Progenitor cell of endocrine pancreas (in vitro differentiated cells): ENCODE measurements at regions not wholly inside any gene's neighbourhood (a gene's known extent, or its start where the extent isn't known, plus 50 kb on each side); places are given as distances from the start of the nearest gene placed in this dataset.

Source experiments
- DNase-seq: peaks from one replicate; pipeline ENCODE4 v3.0.0; 2021; ENCODE audit warnings: low spot score; ENCODE audit not compliant: unreplicated experiment
- H3K27ac Mint-ChIP-seq: 2 replicates; pipeline ENCODE4 v1.8.0; 2021; ENCODE audit warnings: mild to moderate bottlenecking, moderate library complexity, mixed read lengths
- H3K27me3 Mint-ChIP-seq: 2 replicates; pipeline ENCODE4 v1.8.0; 2021; ENCODE audit warnings: mixed read lengths
- H3K36me3 Mint-ChIP-seq: 2 replicates; pipeline ENCODE4 v1.8.0; 2022; ENCODE audit warnings: mixed read lengths; ENCODE audit not compliant: insufficient read depth
- H3K4me1 Mint-ChIP-seq: 2 replicates; pipeline ENCODE4 v1.8.0; 2021; ENCODE audit warnings: low read depth, mixed read lengths
- H3K4me3 Mint-ChIP-seq: 2 replicates; pipeline ENCODE4 v1.8.0; 2021; ENCODE audit warnings: low read depth, mild to moderate bottlenecking, moderate library complexity, mixed read lengths
- H3K9me3 Mint-ChIP-seq: 2 replicates; pipeline ENCODE4 v1.8.0; 2021; ENCODE audit warnings: low read depth, mixed read lengths
- TF ChIP-seq, protein P1 (sequence below): fragments of 200-600 bp; sonication (generic); IDR thresholded peaks from one replicate; pipeline ENCODE4 v1.5.0; 2021; ENCODE audit warnings: antibody characterized with exemption, mild to moderate bottlenecking; ENCODE audit not compliant: unreplicated experiment

DNA sequence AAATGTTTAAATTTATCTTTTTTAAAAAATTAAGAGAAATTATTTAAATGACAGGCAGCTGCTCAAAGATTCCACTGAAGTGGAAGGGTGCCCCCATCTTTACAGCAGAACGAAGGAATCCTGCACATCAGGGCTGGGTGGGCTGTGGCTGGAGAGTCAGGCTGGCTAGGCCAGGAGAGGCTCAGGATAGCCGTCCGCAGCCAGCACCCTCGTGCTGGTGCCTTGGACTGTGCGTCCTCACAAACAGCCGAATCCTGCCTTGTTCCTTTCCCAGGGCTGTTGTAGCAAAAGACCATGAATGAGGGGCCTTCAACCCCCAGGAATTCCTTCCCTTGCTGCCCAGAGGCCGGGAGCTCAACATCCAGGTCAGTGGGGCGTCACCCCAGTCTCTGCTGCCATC lies 64.6 kb upstream of the FCN1 start:
- DNase-seq, result no peak
- TF ChIP-seq, protein P1, sequence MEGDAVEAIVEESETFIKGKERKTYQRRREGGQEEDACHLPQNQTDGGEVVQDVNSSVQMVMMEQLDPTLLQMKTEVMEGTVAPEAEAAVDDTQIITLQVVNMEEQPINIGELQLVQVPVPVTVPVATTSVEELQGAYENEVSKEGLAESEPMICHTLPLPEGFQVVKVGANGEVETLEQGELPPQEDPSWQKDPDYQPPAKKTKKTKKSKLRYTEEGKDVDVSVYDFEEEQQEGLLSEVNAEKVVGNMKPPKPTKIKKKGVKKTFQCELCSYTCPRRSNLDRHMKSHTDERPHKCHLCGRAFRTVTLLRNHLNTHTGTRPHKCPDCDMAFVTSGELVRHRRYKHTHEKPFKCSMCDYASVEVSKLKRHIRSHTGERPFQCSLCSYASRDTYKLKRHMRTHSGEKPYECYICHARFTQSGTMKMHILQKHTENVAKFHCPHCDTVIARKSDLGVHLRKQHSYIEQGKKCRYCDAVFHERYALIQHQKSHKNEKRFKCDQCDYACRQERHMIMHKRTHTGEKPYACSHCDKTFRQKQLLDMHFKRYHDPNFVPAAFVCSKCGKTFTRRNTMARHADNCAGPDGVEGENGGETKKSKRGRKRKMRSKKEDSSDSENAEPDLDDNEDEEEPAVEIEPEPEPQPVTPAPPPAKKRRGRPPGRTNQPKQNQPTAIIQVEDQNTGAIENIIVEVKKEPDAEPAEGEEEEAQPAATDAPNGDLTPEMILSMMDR, result no peak
- no peak overlapping the region for H3K4me3 Mint-ChIP-seq
- peaks cover 3% of the 10 kb centered on the region for H3K9me3 Mint-ChIP-seq
- H3K36me3 Mint-ChIP-seq, result no peaks in the 10 kb centered on the region
- H3K27me3 Mint-ChIP-seq, result peaks cover 40% of the 10 kb centered on the region
- no peak overlapping the region for H3K27ac Mint-ChIP-seq
- no peaks in the 10 kb centered on the region for H3K4me1 Mint-ChIP-seq

DNA sequence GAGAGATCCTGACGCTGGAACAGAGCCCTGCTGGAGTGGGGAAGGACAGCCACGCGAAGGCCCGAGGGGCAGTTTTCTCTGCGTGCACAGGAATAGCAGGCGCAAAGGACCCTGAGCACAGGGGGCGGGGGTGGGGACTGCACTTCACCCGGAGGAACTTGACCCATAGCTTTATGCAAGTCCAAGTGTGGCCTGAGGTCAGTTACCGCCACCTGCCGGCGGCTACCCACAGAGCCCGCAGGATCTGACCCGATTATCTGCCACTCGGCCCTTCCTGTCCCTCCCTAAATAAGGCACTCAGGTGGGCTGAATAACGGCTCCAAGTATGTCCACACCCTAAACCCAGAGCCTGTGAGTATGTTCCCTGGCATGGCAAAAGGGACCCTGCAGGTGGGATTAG lies 65.4 kb upstream of the FCN1 start:
- H3K4me1 Mint-ChIP-seq, result no peaks in the 10 kb centered on the region
- no peak overlapping the region for H3K4me3 Mint-ChIP-seq
- H3K27ac Mint-ChIP-seq, result no peak overlapping the region
- H3K27me3 Mint-ChIP-seq, result peaks cover 40% of the 10 kb centered on the region
- H3K36me3 Mint-ChIP-seq, result no peaks in the 10 kb centered on the region
- DNase-seq, result no peak
- TF ChIP-seq, protein P1, result peak; percentile 53
- peaks cover 4% of the 10 kb centered on the region for H3K9me3 Mint-ChIP-seq

DNA sequence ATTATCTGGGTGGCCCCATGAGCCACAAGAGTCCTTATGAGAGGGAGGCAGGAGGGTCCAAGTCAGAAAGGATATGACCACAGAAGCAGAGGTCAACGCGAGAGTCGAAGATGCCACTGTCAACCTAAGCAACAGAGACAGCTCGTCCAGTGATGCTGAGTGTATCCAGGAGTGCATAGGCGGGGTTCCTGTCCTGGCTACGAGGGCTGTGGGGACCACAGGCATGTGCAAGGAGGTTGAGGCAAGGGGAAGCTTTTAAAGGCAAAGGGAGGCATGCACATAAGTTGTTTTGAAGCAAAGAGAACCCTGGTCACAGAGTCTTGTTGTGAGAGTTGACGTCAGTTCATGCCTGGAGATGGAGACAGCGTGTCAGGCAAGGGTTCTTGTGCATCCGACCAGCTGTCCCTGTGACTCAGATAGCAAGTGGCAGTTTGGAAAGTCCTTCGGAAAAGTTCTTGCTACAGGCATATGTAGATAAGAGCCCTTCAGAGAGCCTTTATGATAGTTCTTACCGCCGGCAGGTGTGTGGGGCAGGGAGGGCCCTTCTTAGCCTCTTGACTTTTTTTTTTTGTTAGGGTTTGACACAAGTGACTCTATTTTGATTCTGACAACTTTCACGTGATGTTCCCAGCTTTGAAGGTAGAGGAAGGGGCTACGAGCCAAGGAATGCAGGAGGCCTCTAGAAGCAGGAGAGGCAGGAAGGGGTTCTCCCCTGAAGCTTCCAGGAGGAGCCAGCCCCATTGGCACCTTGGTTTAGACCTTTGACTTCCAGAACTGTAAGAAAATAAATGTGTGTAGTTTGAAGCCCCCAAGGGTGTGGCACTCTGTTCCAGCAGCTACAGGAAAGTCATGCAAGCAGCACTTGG lies 66.0 kb upstream of the FCN1 start:
- H3K27ac Mint-ChIP-seq, result no peak overlapping the region
- no peaks in the 10 kb centered on the region for H3K36me3 Mint-ChIP-seq
- peaks cover 40% of the 10 kb centered on the region for H3K27me3 Mint-ChIP-seq
- H3K9me3 Mint-ChIP-seq, result peaks cover 4% of the 10 kb centered on the region
- TF ChIP-seq, protein P1, result no peak
- H3K4me3 Mint-ChIP-seq, result no peak overlapping the region
- DNase-seq, result no peak
- no peaks in the 10 kb centered on the region for H3K4me1 Mint-ChIP-seq

DNA sequence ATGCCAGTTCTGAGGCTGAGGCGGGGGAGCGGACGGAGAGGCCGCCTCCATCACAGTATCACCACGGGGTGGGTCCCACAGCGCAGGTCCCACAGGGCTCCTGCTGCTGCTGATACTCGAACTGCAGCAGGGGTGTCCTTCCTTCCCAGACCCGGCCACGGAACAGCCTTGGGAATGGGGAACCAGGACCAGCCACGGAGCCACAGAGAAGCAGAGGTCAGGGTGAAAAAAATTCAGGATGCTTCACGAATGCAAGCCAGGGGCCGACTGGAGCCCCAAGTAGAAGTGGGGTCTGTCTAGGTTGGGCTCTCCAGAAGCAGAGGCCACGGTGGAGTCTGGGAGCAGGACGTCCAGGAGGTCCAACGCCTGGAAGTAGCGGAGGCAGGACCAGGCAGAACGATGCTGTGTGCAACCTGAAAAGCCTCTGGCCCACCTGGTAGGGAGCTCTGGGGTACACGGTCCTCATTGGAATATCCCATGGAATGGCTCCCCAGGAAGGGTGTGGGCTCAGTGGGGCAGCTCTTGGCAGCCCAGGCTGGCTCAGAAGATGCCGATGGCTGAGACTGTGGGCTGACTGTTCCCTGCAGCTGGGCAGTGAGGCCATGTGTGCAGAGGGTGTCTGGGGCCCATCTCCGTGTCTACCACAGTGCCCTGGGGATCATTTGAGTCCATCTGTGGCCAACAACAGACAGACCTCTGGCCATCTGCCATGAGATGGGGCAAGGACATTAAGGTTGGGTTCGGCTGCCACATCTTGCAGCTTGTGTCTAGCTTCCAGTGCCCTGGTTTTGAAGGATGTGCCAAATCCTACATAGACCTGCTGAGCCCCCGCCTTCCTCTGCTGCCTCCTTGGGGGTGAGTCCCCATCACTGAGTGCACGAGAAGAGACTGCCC lies 66.9 kb upstream of the FCN1 start:
- Mint-ChIP-seq H3K27ac (no peak overlapping the region), H3K4me3 (no peak overlapping the region), H3K36me3 (no peaks in the 10 kb centered on the region), H3K27me3 (peaks cover 40% of the 10 kb centered on the region), H3K9me3 (peaks cover 4% of the 10 kb centered on the region), H3K4me1 (no peaks in the 10 kb centered on the region)
- DNase-seq, result no peak
- TF ChIP-seq, protein P1, result no peak

DNA sequence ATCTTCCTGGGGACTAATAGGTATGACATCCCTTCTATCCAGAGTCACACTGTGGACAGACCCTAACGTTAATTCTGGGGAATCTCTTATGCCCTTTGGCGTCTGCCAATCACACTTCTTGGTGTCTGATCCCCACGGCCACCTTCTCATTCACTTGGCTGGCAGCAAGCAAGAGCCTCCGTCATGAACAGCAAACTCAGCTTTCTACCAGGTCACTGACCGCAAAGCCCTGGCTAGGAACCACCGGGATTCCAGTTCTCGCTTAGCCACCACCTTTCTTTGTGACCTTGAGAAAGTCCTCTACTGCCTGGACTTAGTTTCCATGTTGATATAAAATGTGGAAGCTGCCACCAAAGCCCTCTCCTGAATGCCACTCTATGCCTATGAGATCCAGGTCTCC lies 67.7 kb upstream of the FCN1 start:
- Mint-ChIP-seq H3K27ac (no peak overlapping the region), H3K27me3 (peaks cover 40% of the 10 kb centered on the region), H3K9me3 (peaks cover 7% of the 10 kb centered on the region), H3K4me3 (no peak overlapping the region), H3K36me3 (no peaks in the 10 kb centered on the region), H3K4me1 (no peaks in the 10 kb centered on the region)
- DNase-seq, result no peak
- TF ChIP-seq, protein P1, result no peak
